Right renal pelvis (tissue), 4 donors: ENCODE measurements at regions not wholly inside any gene's neighbourhood (a gene's known extent, or its start where the extent isn't known, plus 50 kb on each side); places are given as distances from the start of the nearest gene placed in this dataset.
A peak's percentile ranks its signal among the peaks of the same experiment; 100 is the strongest.
"Not testable (repeated sequence)": the region's sequence is repeated elsewhere in the genome, so short reads cannot be mapped to it uniquely, and the experiment has no call there.

Experiments
- DNase-seq, 4 donors: peaks; one replicate each; pipeline ENCODE4 v3.0.0-alpha.2; 2013; ENCODE audit warnings: low read depth in 4 of 4, low spot score in 3 of 4, missing footprints in 1 of 4

- DNase-seq = no peak
Measured at GRCh38 chr12:83343767-83344166, 657.1 kb downstream of the TMTC2 start.

GRCh38 chr12:83335748-83336147, 649.0 kb downstream of the TMTC2 start:
- DNase-seq = no peak

- DNase-seq = no peak
Measured at GRCh38 chr12:83326666-83327065, 640.0 kb downstream of the TMTC2 start.

- no peak for DNase-seq
Measured at GRCh38 chr12:83323866-83324265, 637.2 kb downstream of the TMTC2 start.

- no peak for DNase-seq
Measured at GRCh38 chr12:83322809-83323208, 636.1 kb downstream of the TMTC2 start.

GRCh38 chr12:83321971-83322370, 635.3 kb downstream of the TMTC2 start:
- no peak for DNase-seq

GRCh38 chr12:83320350-83320749, 633.6 kb downstream of the TMTC2 start:
- no peak for DNase-seq

- no peak for DNase-seq
Measured at GRCh38 chr12:83318386-83319098, 631.8 kb downstream of the TMTC2 start.

- no peak for DNase-seq
Measured at GRCh38 chr12:83317595-83317994, 630.9 kb downstream of the TMTC2 start.

- no peak for DNase-seq
Measured at GRCh38 chr12:83313827-83314226, 627.1 kb downstream of the TMTC2 start.

- DNase-seq = no peak
Measured at GRCh38 chr12:83313322-83313721, 626.6 kb downstream of the TMTC2 start.

- DNase-seq = no peak
Measured at GRCh38 chr12:83276904-83277303, 590.2 kb downstream of the TMTC2 start.

GRCh38 chr12:83271201-83271600, 584.5 kb downstream of the TMTC2 start:
- peak in 1 of 4 donors; percentile 8 for DNase-seq

- DNase-seq = no peak
Measured at GRCh38 chr12:83265808-83266207, 579.1 kb downstream of the TMTC2 start.

GRCh38 chr12:83261998-83262397, 575.3 kb downstream of the TMTC2 start:
- no peak for DNase-seq

- DNase-seq = not testable (repeated sequence)
Measured at GRCh38 chr12:83260126-83260525, 573.4 kb downstream of the TMTC2 start.

- DNase-seq = no peak
Measured at GRCh38 chr12:83257726-83258125, 571.0 kb downstream of the TMTC2 start.

- no peak for DNase-seq
Measured at GRCh38 chr12:83256562-83256961, 569.9 kb downstream of the TMTC2 start.

- no peak for DNase-seq
Measured at GRCh38 chr12:83250866-83251265, 564.2 kb downstream of the TMTC2 start.

GRCh38 chr12:83245156-83245555, 558.5 kb downstream of the TMTC2 start:
- DNase-seq = no peak

GRCh38 chr12:83244001-83244400, 557.3 kb downstream of the TMTC2 start:
- no peak for DNase-seq

- DNase-seq = not testable (repeated sequence)
Measured at GRCh38 chr12:83233987-83234386, 547.3 kb downstream of the TMTC2 start.

- DNase-seq = not testable (repeated sequence)
Measured at GRCh38 chr12:83226960-83227359, 540.3 kb downstream of the TMTC2 start.
